ENCODE measurements at regions not wholly inside any gene's neighbourhood (a gene's known extent, or its start where the extent isn't known, plus 50 kb on each side); places are given as distances from the start of the nearest gene placed in this dataset.

GRCh38 chr5:162721125-162721524 lies 653.6 kb downstream of the GABRG2 start:
- no peak overlapping the region for H3K27ac ChIP-seq (replicated peaks)
- H3K27me3 ChIP-seq (ENCODE audit: low read depth), result no peaks in the 10 kb centered on the region
- H3K36me3 ChIP-seq, result no peaks in the 10 kb centered on the region
- intact Hi-C loops (cut with micrococcal nuclease), result no loop called here
- H3K9me3 ChIP-seq (replicated peaks), result peaks cover 55% of the 10 kb centered on the region
- no peak overlapping the region for H3K4me3 ChIP-seq
- TF ChIP-seq, protein P1, sequence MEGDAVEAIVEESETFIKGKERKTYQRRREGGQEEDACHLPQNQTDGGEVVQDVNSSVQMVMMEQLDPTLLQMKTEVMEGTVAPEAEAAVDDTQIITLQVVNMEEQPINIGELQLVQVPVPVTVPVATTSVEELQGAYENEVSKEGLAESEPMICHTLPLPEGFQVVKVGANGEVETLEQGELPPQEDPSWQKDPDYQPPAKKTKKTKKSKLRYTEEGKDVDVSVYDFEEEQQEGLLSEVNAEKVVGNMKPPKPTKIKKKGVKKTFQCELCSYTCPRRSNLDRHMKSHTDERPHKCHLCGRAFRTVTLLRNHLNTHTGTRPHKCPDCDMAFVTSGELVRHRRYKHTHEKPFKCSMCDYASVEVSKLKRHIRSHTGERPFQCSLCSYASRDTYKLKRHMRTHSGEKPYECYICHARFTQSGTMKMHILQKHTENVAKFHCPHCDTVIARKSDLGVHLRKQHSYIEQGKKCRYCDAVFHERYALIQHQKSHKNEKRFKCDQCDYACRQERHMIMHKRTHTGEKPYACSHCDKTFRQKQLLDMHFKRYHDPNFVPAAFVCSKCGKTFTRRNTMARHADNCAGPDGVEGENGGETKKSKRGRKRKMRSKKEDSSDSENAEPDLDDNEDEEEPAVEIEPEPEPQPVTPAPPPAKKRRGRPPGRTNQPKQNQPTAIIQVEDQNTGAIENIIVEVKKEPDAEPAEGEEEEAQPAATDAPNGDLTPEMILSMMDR (IDR thresholded peaks at IDR 0.05; ENCODE audit: borderline replicate concordance), result no peak
- DNase-seq, result no peak
- H3K4me1 ChIP-seq, result no peaks in the 10 kb centered on the region

DNA sequence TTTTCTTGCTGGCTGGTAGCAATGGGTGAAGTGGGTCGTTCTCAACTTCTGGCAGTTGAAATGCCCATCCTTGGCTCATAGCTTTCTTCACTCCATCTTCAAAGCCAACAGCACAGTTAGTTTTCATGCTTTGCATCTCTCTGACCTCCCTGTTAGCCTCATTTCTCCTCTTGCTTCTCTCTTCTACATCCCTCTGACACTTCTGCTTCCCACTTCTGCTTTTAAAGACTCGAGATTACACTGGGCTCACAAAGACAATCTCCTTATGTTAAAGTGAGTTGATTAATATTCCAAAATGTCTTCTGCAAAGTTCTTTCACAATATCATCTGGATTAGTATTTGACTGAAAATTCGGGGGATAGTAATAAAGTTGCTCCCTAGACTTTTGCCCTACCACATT lies 684.8 kb upstream of the CCNG1 start:
- Histone ChIP-seq H3K27ac (replicated peaks) (no peak overlapping the region), H3K36me3 (no peaks in the 10 kb centered on the region), H3K4me3 (no peak overlapping the region), H3K27me3 (ENCODE audit: low read depth) (no peaks in the 10 kb centered on the region), H3K4me1 (no peaks in the 10 kb centered on the region), H3K9me3 (replicated peaks) (no peaks in the 10 kb centered on the region)
- DNase-seq, result no peak
- intact Hi-C loops (cut with micrococcal nuclease), result no loop called here
- TF ChIP-seq, protein P1 (IDR thresholded peaks at IDR 0.05; ENCODE audit: borderline replicate concordance), result no peak

- TF ChIP-seq, protein P1 (IDR thresholded peaks at IDR 0.05; ENCODE audit: borderline replicate concordance), result no peak
- Histone ChIP-seq H3K4me3 (no peak overlapping the region), H3K9me3 (replicated peaks) (no peaks in the 10 kb centered on the region), H3K27me3 (ENCODE audit: low read depth) (no peaks in the 10 kb centered on the region), H3K27ac (replicated peaks) (no peak overlapping the region), H3K4me1 (no peaks in the 10 kb centered on the region), H3K36me3 (no peaks in the 10 kb centered on the region)
- intact Hi-C loops (cut with micrococcal nuclease), result no loop called here
- no peak for DNase-seq
These were observed 675.3 kb upstream of the CCNG1 start for GRCh38 chr5:162762119-162762518.

DNA sequence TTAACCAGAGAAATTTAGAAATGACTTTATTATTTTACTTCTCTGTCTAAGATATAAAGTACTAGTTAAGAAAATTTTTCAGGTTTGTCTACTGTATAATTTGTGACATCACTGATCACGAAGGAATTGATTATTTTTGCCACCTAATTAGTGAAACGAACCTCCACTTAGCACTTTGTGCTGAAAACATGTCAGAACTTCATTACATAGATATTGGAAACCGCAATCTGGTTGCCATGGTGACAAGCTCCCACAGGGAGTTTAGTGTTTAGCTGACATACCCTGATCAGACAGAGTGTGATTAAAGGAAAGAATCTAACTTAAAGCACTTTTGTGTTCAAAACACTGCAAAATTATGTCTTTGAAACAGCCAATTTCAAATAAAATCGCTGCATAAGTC lies 668.4 kb upstream of the CCNG1 start:
- no peak overlapping the region for H3K27ac ChIP-seq (replicated peaks)

DNA sequence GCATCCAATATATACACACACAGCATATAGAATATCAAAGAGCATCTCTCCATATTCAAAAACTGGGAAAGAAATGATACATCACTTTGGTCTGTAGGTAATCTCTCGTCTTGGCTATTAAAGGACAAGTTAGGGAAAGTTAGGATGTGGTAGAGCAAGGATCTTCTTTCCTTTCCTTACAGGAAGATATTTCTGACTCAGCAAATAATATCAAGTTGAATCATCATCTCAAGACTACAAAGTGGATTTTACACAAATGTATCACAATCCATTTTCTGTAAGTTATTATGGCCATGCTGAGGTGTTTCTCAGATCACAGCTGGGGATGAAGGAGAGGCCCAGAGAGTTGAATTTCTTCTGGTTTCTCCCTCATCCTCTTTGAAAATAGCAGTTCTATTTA lies 651.7 kb upstream of the CCNG1 start:
- Histone ChIP-seq H3K27ac (replicated peaks) (no peak overlapping the region), H3K36me3 (no peaks in the 10 kb centered on the region), H3K27me3 (ENCODE audit: low read depth) (no peaks in the 10 kb centered on the region), H3K9me3 (replicated peaks) (peaks cover 27% of the 10 kb centered on the region), H3K4me3 (no peak overlapping the region), H3K4me1 (no peaks in the 10 kb centered on the region)
- intact Hi-C loops (cut with micrococcal nuclease), result no loop called here
- TF ChIP-seq, protein P1 (IDR thresholded peaks at IDR 0.05; ENCODE audit: borderline replicate concordance), result no peak
- no peak for DNase-seq

More for the DNA sequence above, 668.4 kb upstream of the CCNG1 start:
- H3K27me3 ChIP-seq (ENCODE audit: low read depth), result no peaks in the 10 kb centered on the region
- H3K36me3 ChIP-seq, result no peaks in the 10 kb centered on the region
- intact Hi-C loops (cut with micrococcal nuclease), result no loop called here
- H3K4me1 ChIP-seq, result no peaks in the 10 kb centered on the region
- peaks cover 5% of the 10 kb centered on the region for H3K9me3 ChIP-seq (replicated peaks)
- TF ChIP-seq, protein P1 (IDR thresholded peaks at IDR 0.05; ENCODE audit: borderline replicate concordance), result no peak
- DNase-seq, result no peak
- no peak overlapping the region for H3K4me3 ChIP-seq

DNA sequence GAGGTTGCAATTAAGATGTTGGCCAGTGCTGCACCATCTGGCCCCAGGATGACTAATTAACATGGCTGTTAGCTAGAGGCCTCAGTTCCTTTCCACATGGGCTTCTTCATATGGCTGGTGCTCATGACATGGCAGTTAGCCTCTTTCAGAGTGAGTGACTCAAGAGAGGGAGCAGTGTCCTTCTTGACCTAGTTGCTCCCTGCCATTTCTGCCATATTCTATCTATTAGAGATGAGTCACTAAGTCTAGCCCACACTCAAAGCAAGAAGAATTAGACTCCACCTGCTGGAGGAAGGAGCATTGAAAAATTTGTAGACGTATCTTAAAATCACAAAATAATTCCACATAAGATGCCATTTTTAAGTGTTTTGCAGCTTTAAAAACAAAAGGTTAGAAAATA lies 651.2 kb upstream of the CCNG1 start:
- Histone ChIP-seq H3K27me3 (ENCODE audit: low read depth) (no peaks in the 10 kb centered on the region), H3K36me3 (no peaks in the 10 kb centered on the region), H3K27ac (replicated peaks) (no peak overlapping the region), H3K9me3 (replicated peaks) (peaks cover 27% of the 10 kb centered on the region), H3K4me3 (no peak overlapping the region), H3K4me1 (no peaks in the 10 kb centered on the region)
- TF ChIP-seq, protein P1 (IDR thresholded peaks at IDR 0.05; ENCODE audit: borderline replicate concordance), result no peak
- no peak for DNase-seq
- intact Hi-C loops (cut with micrococcal nuclease), result no loop called here
